HCT116 (cell line): ENCODE measurements at regions not wholly inside any gene's neighbourhood (a gene's known extent, or its start where the extent isn't known, plus 50 kb on each side); places are given as distances from the start of the nearest gene placed in this dataset.

Experiments
- ATAC-seq: fragments of 200-7000 bp; cut with Tn5 transposase; 2 replicates; pipeline ENCODE4 v1.9.1; 2020; ENCODE audit warnings: mild to moderate bottlenecking, moderate library complexity
- BruUV-seq: library from RNA; stranded (reverse); fragments of 400-500 nt; replicated peaks from 2 replicates; lab custom pipeline; 2021; lab: Mats Ljungman, UMichigan
- CTCF ChIA-PET: fragments of 300-600 bp; sonication (Branson Sonifier 250); formaldehyde crosslinking; loops from one replicate; lab custom pipeline; 2021; ENCODE audit warnings: antibody characterized with exemption; lab: Charles Lee
- POLR2A ChIA-PET: fragments of 300-600, 350-600 bp; sonication (Branson Sonifier 250); formaldehyde crosslinking; loops from one replicate; lab custom pipeline; 2021; ENCODE audit warnings: antibody characterized with exemption; lab: Charles Lee
- RAD21 ChIA-PET, 2 experiments: fragments of 300-600 bp; sonication (Branson Sonifier 250); formaldehyde crosslinking; loops; one replicate each; lab custom pipeline; 2023; ENCODE audit warnings: low total read pairs in 2 of 2; ENCODE audit not compliant: uncharacterized antibody in 2 of 2, unreplicated experiment in 2 of 2, low non-redundant PET in 1 of 2; lab: Charles Lee
- DNase-seq: peaks from one replicate; pipeline ENCODE4 v3.0.0-alpha.2; 2010; ENCODE audit warnings: low read depth, low spot score
- H2AFZ ChIP-seq: fragments of 200-600 bp; shearing (Covaris generic), sonication (generic); 2 replicates; pipeline ENCODE4 v1.6.1; 2017; ENCODE audit warnings: low read depth, mixed run types, mixed read lengths, antibody characterized with exemption, low read length; ENCODE audit not compliant: poor library complexity, severe bottlenecking
- H3K27ac ChIP-seq: 2 replicates; pipeline ENCODE4 v1.5.1; 2012; ENCODE audit warnings: low read depth, low read length
- H3K27me3 ChIP-seq: fragments of 200-600 bp; sonication (generic); 2 replicates; pipeline ENCODE4 v1.6.1; 2016; ENCODE audit warnings: mixed run types, low read length, mixed read lengths; ENCODE audit not compliant: insufficient read depth
- H3K36me3 ChIP-seq, 2 experiments: fragments of 200-500 bp in 1 of 2; fragments of 200-600 bp in 1 of 2; sonication (Bioruptor generic) in 1 of 2; sonication (generic) in 1 of 2; 2 replicates each; pipeline versions ENCODE4 v1.5.1 to v1.6.1; 2014 to 2016; ENCODE audit warnings: low read length in 2 of 2, inconsistent platforms in 1 of 2, mixed read lengths in 1 of 2, mixed run types in 1 of 2; ENCODE audit not compliant: insufficient read depth in 2 of 2, control insufficient read depth in 1 of 2
- H3K4me1 ChIP-seq, 2 experiments: fragments of 200-600 bp in 1 of 2; sonication (generic) in 1 of 2; 2 replicates each; pipeline versions ENCODE4 v1.5.1 to v1.6.1; 2012 to 2017; ENCODE audit warnings: low read length in 2 of 2, inconsistent platforms in 1 of 2, mild to moderate bottlenecking in 1 of 2, mixed read lengths in 1 of 2, mixed run types in 1 of 2, moderate library complexity in 1 of 2; ENCODE audit not compliant: insufficient read depth in 2 of 2, control insufficient read depth in 1 of 2
- H3K4me2 ChIP-seq: fragments of 200-600 bp; sonication (generic); 2 replicates; pipeline ENCODE4 v1.6.1; 2017; ENCODE audit warnings: mixed run types, low read length, mixed read lengths
- H3K4me3 ChIP-seq, 2 experiments: fragments of 200-600 bp in 1 of 2; sonication (generic) in 1 of 2; replicated peaks in 1 of 2; 2 replicates each; pipeline ENCODE4 v1.5.1; 2011 to 2016; ENCODE audit warnings: low read length in 2 of 2, control low read depth in 1 of 2, low read depth in 1 of 2, mild to moderate bottlenecking in 1 of 2, mixed read lengths in 1 of 2, mixed run types in 1 of 2
- H3K79me2 ChIP-seq: fragments of 200-600 bp; sonication (generic); 2 replicates; pipeline ENCODE4 v1.6.1; 2017; ENCODE audit warnings: mild to moderate bottlenecking, mixed run types, low read length, moderate library complexity, mixed read lengths; ENCODE audit not compliant: insufficient read depth
- H3K9ac ChIP-seq: fragments of 200-600 bp; sonication (generic); 2 replicates; pipeline ENCODE4 v1.6.1; 2016; ENCODE audit warnings: low read length, mixed read lengths
- H3K9me2 ChIP-seq: fragments of 200-600 bp; sonication (generic), shearing (Covaris generic); 2 replicates; pipeline ENCODE4 v1.6.1; 2017; ENCODE audit warnings: mixed run types, mild to moderate bottlenecking, moderate library complexity; ENCODE audit not compliant: insufficient read depth
- H3K9me3 ChIP-seq, 2 experiments: fragments of 200-500 bp in 1 of 2; fragments of 200-600 bp in 1 of 2; sonication (Bioruptor generic) in 1 of 2; sonication (generic) in 1 of 2; 2 replicates each; pipeline ENCODE4 v1.6.1; 2014 to 2017; ENCODE audit warnings: low read length in 2 of 2, mixed read lengths in 2 of 2, inconsistent platforms in 1 of 2, low read depth in 1 of 2, mild to moderate bottlenecking in 1 of 2, mixed run types in 1 of 2, moderate library complexity in 1 of 2; ENCODE audit not compliant: control insufficient read depth in 1 of 2, insufficient read depth in 1 of 2
- H4K20me1 ChIP-seq: fragments of 200-600 bp; sonication (generic), shearing (Covaris generic); 2 replicates; pipeline ENCODE4 v1.6.1; 2017; ENCODE audit warnings: mixed run types, mild to moderate bottlenecking, moderate library complexity; ENCODE audit not compliant: insufficient read depth
- CEBPB ChIP-seq: IDR thresholded peaks from 2 replicates; pipeline ENCODE4 v1.6.1; 2012; ENCODE audit warnings: low read depth
- EGR1 ChIP-seq: IDR thresholded peaks from 2 replicates; pipeline ENCODE4 v1.6.1; 2012; ENCODE audit warnings: low read depth
- ELF1 ChIP-seq: IDR thresholded peaks from 2 replicates; pipeline ENCODE4 v1.6.1; 2012; ENCODE audit warnings: low read depth, borderline replicate concordance
- FOSL1 ChIP-seq: IDR thresholded peaks from 2 replicates; pipeline ENCODE4 v1.6.1; 2012; ENCODE audit warnings: low read depth
- POLR2AphosphoS5 ChIP-seq: IDR thresholded peaks from 2 replicates; pipeline ENCODE4 v1.6.1; 2011; ENCODE audit warnings: mild to moderate bottlenecking, low read depth, low read length, moderate library complexity
- RAD21 ChIP-seq: IDR thresholded peaks from 2 replicates; pipeline ENCODE4 v1.6.1; 2012; ENCODE audit warnings: low read depth, mild to moderate bottlenecking
- SRF ChIP-seq: IDR thresholded peaks from 2 replicates; pipeline ENCODE4 v1.6.1; 2012; ENCODE audit warnings: low read depth
- TCF7L2 ChIP-seq: IDR thresholded peaks from 2 replicates; pipeline ENCODE4 v1.7.0; 2011; ENCODE audit warnings: borderline replicate concordance, inconsistent platforms; ENCODE audit not compliant: insufficient read depth, insufficient read length; ENCODE audit errors: extremely low read depth
- YY1 ChIP-seq: IDR thresholded peaks from 2 replicates; pipeline ENCODE4 v1.6.1; 2011; ENCODE audit warnings: low read length, low read depth, moderate library complexity, mild to moderate bottlenecking; ENCODE audit not compliant: insufficient replicate concordance; ENCODE audit errors: extremely low read depth
- ZFX ChIP-seq: fragments of 450-650 bp; IDR thresholded peaks from 2 replicates; pipeline ENCODE4 v1.6.1; 2017
- ZNF274 ChIP-seq: fragments of 200-500 bp; sonication (Bioruptor generic); IDR thresholded peaks from 2 replicates; pipeline ENCODE4 v1.6.1; 2014; ENCODE audit warnings: mild to moderate bottlenecking, low read depth, low read length, inconsistent platforms
- intact Hi-C: fragments of 100-400 bp; cut with micrococcal nuclease; formaldehyde crosslinking; loops from 2 replicates; pipeline ENCODE4 v1.10.0; 2022
- TF ChIP-seq, protein P1 (sequence below): IDR thresholded peaks from 2 replicates; pipeline ENCODE4 v1.6.1; 2012; ENCODE audit warnings: low read depth
- TF ChIP-seq, protein P2 (sequence below): IDR thresholded peaks from 2 replicates; pipeline ENCODE4 v1.6.1; 2011; ENCODE audit warnings: mild to moderate bottlenecking, low read length, moderate library complexity; ENCODE audit not compliant: insufficient replicate concordance; ENCODE audit errors: extremely low read depth
- TF ChIP-seq, protein P3 (sequence below): IDR thresholded peaks from 2 replicates; pipeline ENCODE4 v1.6.1; 2012

DNA sequence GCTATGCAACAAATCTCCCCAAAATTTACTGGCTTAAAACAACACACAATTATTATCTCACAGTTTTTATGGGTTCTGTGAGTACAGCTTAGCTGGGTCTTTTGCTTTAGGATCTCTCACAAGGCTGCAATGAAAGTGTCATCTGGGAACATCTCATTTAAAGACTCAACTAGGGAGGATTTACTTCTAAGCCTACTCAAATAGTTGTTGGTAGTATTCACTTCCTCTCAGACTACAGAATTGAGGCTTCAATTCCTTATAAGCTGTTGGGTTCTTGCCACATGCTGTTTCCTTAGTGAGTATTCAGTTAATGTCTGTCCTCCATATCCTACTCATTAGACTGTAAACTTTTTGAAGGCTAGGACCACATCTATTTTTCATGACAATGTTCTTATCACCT, 72.3 kb downstream of the MDH1 start:
- Histone ChIP-seq H3K9me2 (no peaks in the 10 kb centered on the region), H3K4me3 (no peak overlapping the region), H2AFZ (no peak overlapping the region), H4K20me1 (no peaks in the 10 kb centered on the region), H3K9ac (no peak overlapping the region), H3K9me3 (no peaks in the 10 kb centered on the region), H3K4me1 (no peaks in the 10 kb centered on the region), H3K27ac (no peak overlapping the region), H3K27me3 (no peaks in the 10 kb centered on the region), H3K79me2 (no peaks in the 10 kb centered on the region)
- CTCF ChIA-PET = no interaction called here
- intact Hi-C loops = no loop called here
- POLR2A ChIA-PET = no interaction called here
- no TSS peak for BruUV-seq
- DNase-seq = no peak
- RAD21 ChIA-PET = no interaction called here
- TF ChIP-seq, protein P1, sequence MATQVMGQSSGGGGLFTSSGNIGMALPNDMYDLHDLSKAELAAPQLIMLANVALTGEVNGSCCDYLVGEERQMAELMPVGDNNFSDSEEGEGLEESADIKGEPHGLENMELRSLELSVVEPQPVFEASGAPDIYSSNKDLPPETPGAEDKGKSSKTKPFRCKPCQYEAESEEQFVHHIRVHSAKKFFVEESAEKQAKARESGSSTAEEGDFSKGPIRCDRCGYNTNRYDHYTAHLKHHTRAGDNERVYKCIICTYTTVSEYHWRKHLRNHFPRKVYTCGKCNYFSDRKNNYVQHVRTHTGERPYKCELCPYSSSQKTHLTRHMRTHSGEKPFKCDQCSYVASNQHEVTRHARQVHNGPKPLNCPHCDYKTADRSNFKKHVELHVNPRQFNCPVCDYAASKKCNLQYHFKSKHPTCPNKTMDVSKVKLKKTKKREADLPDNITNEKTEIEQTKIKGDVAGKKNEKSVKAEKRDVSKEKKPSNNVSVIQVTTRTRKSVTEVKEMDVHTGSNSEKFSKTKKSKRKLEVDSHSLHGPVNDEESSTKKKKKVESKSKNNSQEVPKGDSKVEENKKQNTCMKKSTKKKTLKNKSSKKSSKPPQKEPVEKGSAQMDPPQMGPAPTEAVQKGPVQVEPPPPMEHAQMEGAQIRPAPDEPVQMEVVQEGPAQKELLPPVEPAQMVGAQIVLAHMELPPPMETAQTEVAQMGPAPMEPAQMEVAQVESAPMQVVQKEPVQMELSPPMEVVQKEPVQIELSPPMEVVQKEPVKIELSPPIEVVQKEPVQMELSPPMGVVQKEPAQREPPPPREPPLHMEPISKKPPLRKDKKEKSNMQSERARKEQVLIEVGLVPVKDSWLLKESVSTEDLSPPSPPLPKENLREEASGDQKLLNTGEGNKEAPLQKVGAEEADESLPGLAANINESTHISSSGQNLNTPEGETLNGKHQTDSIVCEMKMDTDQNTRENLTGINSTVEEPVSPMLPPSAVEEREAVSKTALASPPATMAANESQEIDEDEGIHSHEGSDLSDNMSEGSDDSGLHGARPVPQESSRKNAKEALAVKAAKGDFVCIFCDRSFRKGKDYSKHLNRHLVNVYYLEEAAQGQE = no peak
- TF ChIP-seq SRF = no peak
- TF ChIP-seq FOSL1 = no peak
- no peak for TF ChIP-seq POLR2AphosphoS5
- TF ChIP-seq ZNF274 = no peak
- TF ChIP-seq EGR1 = no peak
- TF ChIP-seq RAD21 = no peak
- TF ChIP-seq YY1 = no peak
- TF ChIP-seq TCF7L2 = no peak
- TF ChIP-seq CEBPB = no peak
- TF ChIP-seq ZFX = no peak
- TF ChIP-seq ELF1 = no peak
- TF ChIP-seq, protein P2, sequence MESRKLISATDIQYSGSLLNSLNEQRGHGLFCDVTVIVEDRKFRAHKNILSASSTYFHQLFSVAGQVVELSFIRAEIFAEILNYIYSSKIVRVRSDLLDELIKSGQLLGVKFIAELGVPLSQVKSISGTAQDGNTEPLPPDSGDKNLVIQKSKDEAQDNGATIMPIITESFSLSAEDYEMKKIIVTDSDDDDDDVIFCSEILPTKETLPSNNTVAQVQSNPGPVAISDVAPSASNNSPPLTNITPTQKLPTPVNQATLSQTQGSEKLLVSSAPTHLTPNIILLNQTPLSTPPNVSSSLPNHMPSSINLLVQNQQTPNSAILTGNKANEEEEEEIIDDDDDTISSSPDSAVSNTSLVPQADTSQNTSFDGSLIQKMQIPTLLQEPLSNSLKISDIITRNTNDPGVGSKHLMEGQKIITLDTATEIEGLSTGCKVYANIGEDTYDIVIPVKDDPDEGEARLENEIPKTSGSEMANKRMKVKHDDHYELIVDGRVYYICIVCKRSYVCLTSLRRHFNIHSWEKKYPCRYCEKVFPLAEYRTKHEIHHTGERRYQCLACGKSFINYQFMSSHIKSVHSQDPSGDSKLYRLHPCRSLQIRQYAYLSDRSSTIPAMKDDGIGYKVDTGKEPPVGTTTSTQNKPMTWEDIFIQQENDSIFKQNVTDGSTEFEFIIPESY = no peak
- TF ChIP-seq, protein P3, sequence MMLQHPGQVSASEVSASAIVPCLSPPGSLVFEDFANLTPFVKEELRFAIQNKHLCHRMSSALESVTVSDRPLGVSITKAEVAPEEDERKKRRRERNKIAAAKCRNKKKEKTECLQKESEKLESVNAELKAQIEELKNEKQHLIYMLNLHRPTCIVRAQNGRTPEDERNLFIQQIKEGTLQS = no peak
- TF ChIP-seq, all 23 proteins: peak for 0
- ATAC-seq = no peak
- no peak overlapping the region for H3K4me2 ChIP-seq
- H3K36me3 ChIP-seq = no peaks in the 10 kb centered on the region
